T-helper 17 cell (primary cell): ENCODE measurements at regions not wholly inside any gene's neighbourhood (a gene's known extent, or its start where the extent isn't known, plus 50 kb on each side); places are given as distances from the start of the nearest gene placed in this dataset.
A peak's percentile ranks its signal among the peaks of the same experiment; 100 is the strongest.

Experiments
- ATAC-seq: fragments of 150-1000 bp; cut with Tn5 transposase; 2 replicates; pipeline ENCODE4 v1.10.0; 2021; ENCODE audit warnings: mild to moderate bottlenecking, moderate library complexity
- DNase-seq, 3 donors: peaks; one replicate each; pipeline versions ENCODE4 v3.0.0 to v3.0.0-alpha.2; 2020 to 2021
- H3K9me3 ChIP-seq: one replicate; pipeline ENCODE4 v1.7.0; 2013; ENCODE audit warnings: low read length, mild to moderate bottlenecking; ENCODE audit not compliant: control insufficient read depth, poor library complexity, severe bottlenecking
- H3K27ac Mint-ChIP-seq: one replicate; pipeline ENCODE4 v1.8.0; 2022; ENCODE audit warnings: mild to moderate bottlenecking, moderate library complexity, mixed read lengths
- H3K27me3 Mint-ChIP-seq: one replicate; pipeline ENCODE4 v1.8.0; 2022; ENCODE audit warnings: mixed read lengths
- H3K36me3 Mint-ChIP-seq: one replicate; pipeline ENCODE4 v1.8.0; 2022; ENCODE audit warnings: low read depth, mixed read lengths
- H3K4me1 Mint-ChIP-seq: one replicate; pipeline ENCODE4 v1.8.0; 2022; ENCODE audit warnings: mild to moderate bottlenecking, mixed read lengths
- H3K4me3 Mint-ChIP-seq: one replicate; pipeline ENCODE4 v1.8.0; 2022; ENCODE audit warnings: mild to moderate bottlenecking, moderate library complexity, mixed read lengths

DNA sequence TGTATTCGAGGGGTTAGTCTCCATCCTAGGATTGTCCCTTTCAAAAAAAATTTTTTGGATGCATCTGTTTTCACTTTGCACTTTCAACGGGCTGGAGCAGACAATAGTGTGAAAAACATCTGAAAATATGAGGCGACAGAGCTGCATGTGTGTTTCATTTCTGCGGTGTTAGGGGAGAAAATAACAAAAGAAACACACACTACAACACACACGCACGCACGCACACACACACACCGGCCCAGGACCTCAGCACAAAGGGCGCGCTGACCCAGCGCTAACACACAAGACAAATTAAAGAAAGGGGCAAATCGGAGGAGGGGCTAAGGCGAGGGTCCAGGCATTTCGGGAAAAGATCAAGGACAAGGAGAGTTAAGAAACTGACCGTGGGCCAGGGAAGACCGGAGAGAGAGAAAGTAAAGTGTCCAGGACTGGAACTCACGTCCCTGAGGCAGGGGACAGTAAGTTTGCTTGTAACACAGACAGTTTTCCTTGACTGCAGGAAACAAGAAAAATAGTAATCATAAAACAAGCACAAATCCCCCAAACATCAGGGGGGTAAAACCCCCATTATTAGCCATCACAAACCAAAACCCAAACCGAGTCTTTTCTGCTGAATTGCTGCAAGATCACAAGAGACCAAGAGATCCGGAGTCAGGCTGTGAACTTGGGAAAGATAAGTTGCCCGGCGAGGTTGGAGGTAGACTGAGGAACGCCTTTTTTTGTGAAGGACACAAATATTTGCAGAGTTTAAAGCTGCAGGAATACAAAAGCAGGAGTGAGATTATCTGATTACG lies 302.1 kb downstream of the PARP8 start:
- Mint-ChIP-seq H3K36me3 (peaks cover 10% of the 10 kb centered on the region), H3K4me1 (peaks cover 35% of the 10 kb centered on the region)

GRCh38 chr5:50969151-50970031 lies 303.0 kb downstream of the PARP8 start:
- no peak for DNase-seq
- no peaks in the 10 kb centered on the region for H3K9me3 ChIP-seq
- Mint-ChIP-seq H3K27me3 (peaks cover 78% of the 10 kb centered on the region), H3K4me3 (peak overlapping the region; percentile 78), H3K4me1 (peaks cover 32% of the 10 kb centered on the region), H3K27ac (no peak overlapping the region), H3K36me3 (peaks cover 10% of the 10 kb centered on the region)
- no peak for ATAC-seq

More for the DNA sequence above, 302.1 kb downstream of the PARP8 start:
- H3K4me3 Mint-ChIP-seq, result peak overlapping the region; percentile 78
- no peaks in the 10 kb centered on the region for H3K9me3 ChIP-seq
- no peak for DNase-seq
- no peak for ATAC-seq
- H3K27me3 Mint-ChIP-seq, result peaks cover 78% of the 10 kb centered on the region
- no peak overlapping the region for H3K27ac Mint-ChIP-seq

- Mint-ChIP-seq H3K36me3 (no peaks in the 10 kb centered on the region), H3K4me3 (no peak overlapping the region), H3K4me1 (no peaks in the 10 kb centered on the region), H3K27ac (no peak overlapping the region), H3K27me3 (peaks cover 44% of the 10 kb centered on the region)
- no peaks in the 10 kb centered on the region for H3K9me3 ChIP-seq
- no peak for DNase-seq
- no peak for ATAC-seq
Observed at GRCh38 chr5:50975840-50976239, 309.4 kb downstream of the PARP8 start.

DNA sequence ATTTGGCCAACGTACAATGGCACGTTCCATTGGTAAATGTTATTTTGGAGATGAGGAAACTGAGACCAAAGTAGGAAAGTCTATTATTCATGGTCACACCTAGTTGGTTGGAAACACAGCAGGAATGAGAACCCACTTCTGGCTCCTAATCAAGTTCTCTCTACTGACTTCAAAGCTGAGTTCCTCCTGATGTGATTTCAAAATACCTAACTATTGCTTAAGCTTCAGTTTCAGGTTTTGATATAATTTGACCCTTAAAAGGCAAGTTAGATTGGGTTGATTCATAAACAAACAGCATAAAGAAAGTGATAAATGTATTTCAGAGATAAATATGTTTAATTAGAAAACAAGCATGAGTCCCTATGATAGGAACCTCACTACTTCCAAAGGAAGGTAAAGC lies 312.5 kb downstream of the PARP8 start:
- H3K4me1 Mint-ChIP-seq, result no peaks in the 10 kb centered on the region
- no peak for DNase-seq

DNA sequence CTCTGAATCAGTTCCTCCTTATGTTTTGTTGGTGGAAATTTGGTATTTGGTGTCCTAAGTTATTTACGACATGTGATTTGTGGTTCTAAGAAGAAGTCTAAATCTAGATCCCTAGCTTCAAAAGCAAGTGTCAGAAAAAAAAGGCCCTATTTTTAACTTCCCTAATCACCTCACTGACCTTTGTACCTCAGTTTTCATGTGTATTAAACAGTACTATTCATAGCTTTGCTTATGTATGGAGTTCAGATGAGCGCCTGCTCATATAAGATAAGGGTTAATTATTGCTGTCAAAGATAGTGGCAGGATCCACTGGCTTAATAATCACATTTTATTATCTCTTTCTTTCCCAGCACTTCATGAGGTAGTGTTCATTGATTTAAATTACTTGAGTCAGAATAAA lies 318.2 kb downstream of the PARP8 start:
- no peaks in the 10 kb centered on the region for H3K36me3 Mint-ChIP-seq

More for the DNA sequence above, 312.5 kb downstream of the PARP8 start:
- Mint-ChIP-seq H3K36me3 (no peaks in the 10 kb centered on the region), H3K27ac (no peak overlapping the region), H3K27me3 (peaks cover 40% of the 10 kb centered on the region), H3K4me3 (no peak overlapping the region)
- ATAC-seq, result no peak
- H3K9me3 ChIP-seq, result peaks cover 3% of the 10 kb centered on the region

GRCh38 chr5:50990296-50990924 lies 324.0 kb downstream of the PARP8 start:
- ATAC-seq (no peak), DNase-seq (no peak)
- H3K9me3 ChIP-seq, result no peaks in the 10 kb centered on the region
- Mint-ChIP-seq H3K27me3 (peaks cover 20% of the 10 kb centered on the region), H3K36me3 (peaks cover 2% of the 10 kb centered on the region), H3K4me1 (no peaks in the 10 kb centered on the region), H3K4me3 (no peak overlapping the region), H3K27ac (no peak overlapping the region)

More for the DNA sequence above, 318.2 kb downstream of the PARP8 start:
- ATAC-seq (no peak), DNase-seq (no peak)
- H3K4me1 Mint-ChIP-seq, result no peaks in the 10 kb centered on the region
- no peak overlapping the region for H3K27ac Mint-ChIP-seq
- peaks cover 15% of the 10 kb centered on the region for H3K27me3 Mint-ChIP-seq
- peaks cover 3% of the 10 kb centered on the region for H3K9me3 ChIP-seq
- H3K4me3 Mint-ChIP-seq, result no peak overlapping the region

GRCh38 chr5:50995285-50995942 lies 329.0 kb downstream of the PARP8 start:
- Mint-ChIP-seq H3K27ac (no peak overlapping the region), H3K27me3 (peaks cover 41% of the 10 kb centered on the region), H3K4me3 (no peak overlapping the region), H3K36me3 (peaks cover 2% of the 10 kb centered on the region), H3K4me1 (no peaks in the 10 kb centered on the region)
- DNase-seq (no peak), ATAC-seq (no peak)
- H3K9me3 ChIP-seq, result no peaks in the 10 kb centered on the region

DNA sequence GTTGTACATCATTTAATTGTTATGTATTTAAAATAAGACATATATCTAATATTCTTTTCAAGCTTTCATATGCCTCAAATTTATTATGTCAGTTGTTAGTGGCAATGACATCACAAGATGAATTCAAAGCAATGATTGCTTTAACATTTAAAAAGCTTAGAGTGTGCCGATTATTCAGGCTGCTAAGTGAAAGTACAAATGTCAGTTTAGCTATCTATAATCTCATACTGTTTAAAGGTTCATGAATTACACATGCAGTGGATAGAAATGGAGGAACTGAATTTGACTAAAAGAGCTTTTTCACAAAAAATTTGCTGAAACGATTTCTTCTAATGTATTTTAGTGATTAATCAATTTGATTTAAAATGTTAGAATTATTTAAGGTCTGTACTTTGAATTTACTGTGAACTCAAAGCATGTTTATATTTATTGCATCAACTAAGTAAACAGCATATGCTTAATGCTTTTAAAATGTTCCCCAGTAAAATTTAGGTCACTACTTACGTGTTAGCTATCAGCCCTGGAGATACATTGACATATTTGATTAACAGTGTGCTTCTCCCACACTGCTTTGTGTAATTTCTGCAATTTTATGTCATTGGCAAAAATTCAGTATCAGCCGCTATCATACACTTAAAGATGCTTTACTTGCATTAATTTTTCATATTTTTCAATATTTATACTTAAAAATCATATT lies 334.9 kb downstream of the PARP8 start:
- no peak overlapping the region for H3K27ac Mint-ChIP-seq
- H3K4me3 Mint-ChIP-seq, result no peak overlapping the region
- H3K4me1 Mint-ChIP-seq, result no peaks in the 10 kb centered on the region
- no peaks in the 10 kb centered on the region for H3K36me3 Mint-ChIP-seq
- no peak for ATAC-seq
- DNase-seq, result no peak
- H3K9me3 ChIP-seq, result no peaks in the 10 kb centered on the region
- H3K27me3 Mint-ChIP-seq, result peaks cover 37% of the 10 kb centered on the region

DNA sequence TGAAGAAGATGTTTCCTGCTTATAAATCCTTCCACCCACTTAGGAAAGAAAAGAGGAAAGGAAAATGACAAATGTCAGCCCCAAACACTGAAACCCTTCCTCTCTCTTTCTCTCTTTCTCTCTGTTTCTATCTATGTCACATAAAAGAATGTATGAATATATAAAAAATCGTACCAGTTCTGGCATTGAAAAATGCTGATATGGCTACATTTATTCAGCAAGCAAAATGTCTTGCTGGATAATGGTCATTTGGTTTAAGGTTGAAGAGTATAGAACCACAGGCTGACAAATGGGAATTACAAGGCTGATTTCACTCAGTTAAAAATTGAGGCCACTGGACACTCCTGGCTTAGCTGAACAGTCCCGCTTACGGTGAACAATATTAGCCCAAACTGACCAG lies 335.9 kb downstream of the PARP8 start:
- ATAC-seq, result no peak
- peaks cover 32% of the 10 kb centered on the region for H3K27me3 Mint-ChIP-seq
- no peak overlapping the region for H3K4me3 Mint-ChIP-seq
- H3K4me1 Mint-ChIP-seq, result no peaks in the 10 kb centered on the region
- no peaks in the 10 kb centered on the region for H3K36me3 Mint-ChIP-seq
- H3K9me3 ChIP-seq, result no peaks in the 10 kb centered on the region
- H3K27ac Mint-ChIP-seq, result no peak overlapping the region
- no peak for DNase-seq

DNA sequence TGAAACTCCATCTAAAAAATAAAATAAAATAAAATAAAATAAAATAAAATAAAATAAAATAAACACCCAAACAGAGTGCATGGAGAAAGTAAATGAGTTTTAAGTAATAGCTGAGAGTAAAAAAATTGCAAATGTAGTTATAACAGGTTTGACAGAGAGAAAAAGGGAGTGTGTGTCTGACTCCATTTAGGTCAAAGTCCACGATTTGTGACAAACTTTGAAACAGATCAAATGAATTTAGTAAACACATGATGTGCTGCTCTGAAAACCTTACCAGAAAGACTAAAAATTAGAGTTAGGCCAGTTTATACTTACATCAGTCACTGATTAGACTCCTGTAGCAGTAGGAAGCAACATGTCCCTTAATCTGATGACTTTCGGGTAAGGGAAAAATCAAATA lies 346.6 kb downstream of the PARP8 start:
- no peaks in the 10 kb centered on the region for H3K4me1 Mint-ChIP-seq
- no peak overlapping the region for H3K27ac Mint-ChIP-seq
- DNase-seq (no peak), ATAC-seq (no peak)
- no peaks in the 10 kb centered on the region for H3K36me3 Mint-ChIP-seq
- peaks cover 5% of the 10 kb centered on the region for H3K27me3 Mint-ChIP-seq
- H3K9me3 ChIP-seq, result no peaks in the 10 kb centered on the region
- no peak overlapping the region for H3K4me3 Mint-ChIP-seq

DNA sequence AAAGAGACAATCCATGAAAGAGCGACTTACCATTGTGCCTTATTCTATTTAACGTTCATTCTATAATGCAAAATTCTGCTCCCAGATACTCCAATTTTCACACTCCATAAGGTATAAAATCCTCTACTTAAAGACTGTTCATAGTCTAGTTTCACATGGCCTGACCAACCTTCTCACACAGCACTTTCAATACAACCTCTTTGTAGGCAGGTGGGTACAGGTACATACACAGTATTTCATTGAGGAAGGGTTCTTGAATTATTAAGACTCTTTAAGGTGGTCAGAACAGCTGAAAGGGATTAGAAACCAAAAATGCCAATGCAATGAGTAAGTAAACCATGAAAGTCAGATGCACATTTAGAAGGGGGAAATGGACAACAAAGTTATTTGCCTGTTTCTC lies 352.0 kb downstream of the PARP8 start:
- H3K9me3 ChIP-seq, result no peaks in the 10 kb centered on the region
- Mint-ChIP-seq H3K4me3 (no peak overlapping the region), H3K4me1 (no peaks in the 10 kb centered on the region), H3K27me3 (peaks cover 5% of the 10 kb centered on the region), H3K36me3 (no peaks in the 10 kb centered on the region), H3K27ac (no peak overlapping the region)
- ATAC-seq (no peak), DNase-seq (no peak)

GRCh38 chr5:51024263-51024662 lies 357.8 kb downstream of the PARP8 start:
- no peak for ATAC-seq
- DNase-seq, result no peak
- no peaks in the 10 kb centered on the region for H3K9me3 ChIP-seq
- H3K36me3 Mint-ChIP-seq, result peaks cover 3% of the 10 kb centered on the region
- no peak overlapping the region for H3K4me3 Mint-ChIP-seq
- no peaks in the 10 kb centered on the region for H3K4me1 Mint-ChIP-seq
- no peaks in the 10 kb centered on the region for H3K27me3 Mint-ChIP-seq
- no peak overlapping the region for H3K27ac Mint-ChIP-seq
